ENCODE measurements at regions not wholly inside any gene's neighbourhood (a gene's known extent, or its start where the extent isn't known, plus 50 kb on each side); places are given as distances from the start of the nearest gene placed in this dataset.

- TF ChIP-seq POLR2A (IDR thresholded peaks at IDR 0.05; ENCODE audit: low read length) (no peak), GATA1 (IDR thresholded peaks at IDR 0.05; ENCODE audit: low read depth, low read length) (no peak)
Measured at GRCh38 chr13:42422681-42423080, 150.7 kb downstream of the AKAP11 start.
